SK-N-SH (cell line): ENCODE measurements at regions not wholly inside any gene's neighbourhood (a gene's known extent, or its start where the extent isn't known, plus 50 kb on each side); places are given as distances from the start of the nearest gene placed in this dataset.

Source experiments
- CTCF ChIA-PET: fragments of 300-600, 350-600 bp; formaldehyde crosslinking; extraction: SDS; loops from one replicate; lab custom pipeline; 2021; lab: Yijun Ruan, JAX
- POLR2A ChIA-PET: fragments of 350-600 bp; sonication (Branson Sonifier 250); formaldehyde crosslinking; extraction: SDS; loops from one replicate; lab custom pipeline; 2020; ENCODE audit warnings: antibody characterized with exemption, inconsistent platforms; lab: Yijun Ruan, JAX
- DNase-seq: peaks from one replicate; pipeline ENCODE4 v3.0.0; 2012
- H2AFZ ChIP-seq: fragments of 200-600 bp; sonication (generic); 2 replicates; pipeline ENCODE4 v1.8.1; 2016; ENCODE audit warnings: antibody characterized with exemption, mild to moderate bottlenecking, low read depth
- H3F3A ChIP-seq: fragments of 200-600 bp; sonication (generic); replicated peaks from 2 replicates; pipeline ENCODE3; 2016; ENCODE audit warnings: antibody characterized with exemption, mild to moderate bottlenecking; ENCODE audit not compliant: insufficient read depth
- H3K27ac ChIP-seq, 2 experiments: fragments of 200-500 bp in 1 of 2; fragments of 200-600 bp in 1 of 2; sonication (Bioruptor generic) in 1 of 2; sonication (generic), shearing (Covaris generic) in 1 of 2; 2 replicates each; pipeline versions ENCODE4 v1.5.1 to v1.6.1; 2014 to 2016; ENCODE audit warnings: low read depth in 2 of 2, inconsistent platforms in 1 of 2, low read length in 1 of 2, mild to moderate bottlenecking in 1 of 2, mixed read lengths in 1 of 2
- H3K27me3 ChIP-seq: fragments of 200-600 bp; sonication (generic), shearing (Covaris generic); 2 replicates; pipeline ENCODE4 v1.6.1; 2016; ENCODE audit warnings: mixed run types; ENCODE audit not compliant: insufficient read depth
- H3K36me3 ChIP-seq, 2 experiments: fragments of 200-500 bp in 1 of 2; fragments of 200-600 bp in 1 of 2; sonication (Bioruptor generic) in 1 of 2; sonication (generic) in 1 of 2; replicated peaks in 1 of 2; 2 replicates each; pipeline versions ENCODE3 to v1.5.1; 2014 to 2016; ENCODE audit warnings: low read length in 1 of 2, mild to moderate bottlenecking in 1 of 2; ENCODE audit not compliant: insufficient read depth in 2 of 2, control insufficient read depth in 1 of 2
- H3K4me1 ChIP-seq, 2 experiments: fragments of 200-500 bp in 1 of 2; fragments of 200-600 bp in 1 of 2; sonication (Bioruptor generic) in 1 of 2; sonication (generic), shearing (Covaris generic) in 1 of 2; 2 replicates each; pipeline versions ENCODE4 v1.5.1 to v1.6.1; 2014 to 2016; ENCODE audit warnings: low read depth in 1 of 2, low read length in 1 of 2, mixed run types in 1 of 2; ENCODE audit not compliant: insufficient read depth in 2 of 2, control insufficient read depth in 1 of 2
- H3K4me2 ChIP-seq: fragments of 200-600 bp; sonication (generic), shearing (Covaris generic); 2 replicates; pipeline ENCODE4 v1.6.1; 2017; ENCODE audit warnings: mixed run types
- H3K4me3 ChIP-seq, 2 experiments: fragments of 200-500 bp in 1 of 2; fragments of 200-600 bp in 1 of 2; sonication (Bioruptor generic) in 1 of 2; sonication (generic), shearing (Covaris generic) in 1 of 2; 2 replicates each; pipeline versions ENCODE4 v1.5.1 to v1.8.1; 2014 to 2016; ENCODE audit warnings: low read depth in 2 of 2, inconsistent platforms in 1 of 2, low read length in 1 of 2, mild to moderate bottlenecking in 1 of 2, mixed read lengths in 1 of 2, moderate library complexity in 1 of 2
- H3K79me2 ChIP-seq: fragments of 200-600 bp; sonication (generic); 2 replicates; pipeline ENCODE4 v1.8.1; 2017; ENCODE audit warnings: mild to moderate bottlenecking; ENCODE audit not compliant: insufficient read depth
- H3K9ac ChIP-seq: fragments of 200-600 bp; sonication (generic); 2 replicates; pipeline ENCODE4 v1.6.1; 2017; ENCODE audit warnings: mixed run types
- H3K9me2 ChIP-seq: fragments of 200-600 bp; sonication (generic); 2 replicates; pipeline ENCODE4 v1.6.1; 2017; ENCODE audit warnings: mixed run types
- H3K9me3 ChIP-seq: fragments of 200-600 bp; sonication (generic); 2 replicates; pipeline ENCODE4 v1.6.1; 2017; ENCODE audit warnings: mixed run types, mild to moderate bottlenecking, moderate library complexity
- H4K20me1 ChIP-seq: fragments of 200-600 bp; sonication (generic); 2 replicates; pipeline ENCODE4 v1.6.1; 2017; ENCODE audit warnings: mild to moderate bottlenecking, mixed run types; ENCODE audit not compliant: insufficient read depth
- CHD2 ChIP-seq: fragments of 150-350 bp; IDR thresholded peaks from 2 replicates; pipeline ENCODE4 v1.6.1; 2018; ENCODE audit warnings: low read length; ENCODE audit not compliant: partially characterized antibody
- CTCF ChIP-seq: fragments of 200-600 bp; sonication (generic); IDR thresholded peaks from 2 replicates; pipeline ENCODE4 v1.6.1; 2017; ENCODE audit warnings: antibody characterized with exemption, mild to moderate bottlenecking, moderate library complexity
- EZH2phosphoT487 ChIP-seq: fragments of 200-600 bp; sonication (generic); IDR thresholded peaks from 2 replicates; pipeline ENCODE4 v1.6.1; 2017; ENCODE audit warnings: low read depth, mixed run types, mild to moderate bottlenecking, antibody characterized with exemption, moderate library complexity, borderline replicate concordance
- FOSL2 ChIP-seq: IDR thresholded peaks from 2 replicates; pipeline ENCODE4 v1.4.0; 2012; ENCODE audit warnings: low read depth, mild to moderate bottlenecking, moderate library complexity, borderline replicate concordance
- FOXJ3 ChIP-seq: sonication (generic); formaldehyde crosslinking; IDR thresholded peaks from 2 replicates; pipeline ENCODE4 v1.5.1; 2020; ENCODE audit warnings: mild to moderate bottlenecking, missing genetic modification reagents
- FOXM1 ChIP-seq: IDR thresholded peaks from 2 replicates; pipeline ENCODE4 v1.4.0; 2012; ENCODE audit warnings: low read depth, mild to moderate bottlenecking
- GABPA ChIP-seq: IDR thresholded peaks from 2 replicates; pipeline ENCODE4 v1.4.0; 2012; ENCODE audit warnings: low read depth, mild to moderate bottlenecking
- GATA2 ChIP-seq: sonication (generic); formaldehyde crosslinking; IDR thresholded peaks from 2 replicates; pipeline ENCODE4 v1.5.0; 2020; ENCODE audit warnings: mild to moderate bottlenecking, missing genetic modification reagents
- IRF3 ChIP-seq: fragments of 150-350 bp; IDR thresholded peaks from 2 replicates; pipeline ENCODE4 v1.6.1; 2016; ENCODE audit warnings: mild to moderate bottlenecking, low read depth, low read length
- MEF2A ChIP-seq: IDR thresholded peaks from 2 replicates; pipeline ENCODE4 v1.4.0; 2012; ENCODE audit warnings: low read depth, borderline replicate concordance
- MXI1 ChIP-seq: IDR thresholded peaks from 2 replicates; pipeline ENCODE4 v1.6.1; 2012; ENCODE audit warnings: mild to moderate bottlenecking, low read depth, low read length, improper control_type of control experiment
- NRF1 ChIP-seq: IDR thresholded peaks from 2 replicates; pipeline ENCODE4 v1.6.1; 2012; ENCODE audit warnings: low read depth, mild to moderate bottlenecking, low read length
- POLR2AphosphoS5 ChIP-seq: IDR thresholded peaks from 2 replicates; pipeline ENCODE4 v1.6.1; 2012; ENCODE audit warnings: low read depth, low read length
- RCOR1 ChIP-seq: fragments of 150-350 bp; IDR thresholded peaks from 2 replicates; pipeline ENCODE4 v1.6.1; 2017; ENCODE audit warnings: antibody characterized with exemption, low read length
- RXRA ChIP-seq: IDR thresholded peaks from 2 replicates; pipeline ENCODE4 v1.4.0; 2012; ENCODE audit warnings: low read depth, mild to moderate bottlenecking, borderline replicate concordance
- SIN3A ChIP-seq: IDR thresholded peaks from 2 replicates; pipeline ENCODE4 v1.6.1; 2012; ENCODE audit warnings: low read depth, mild to moderate bottlenecking, low read length, moderate library complexity, borderline replicate concordance
- SMC3 ChIP-seq: IDR thresholded peaks from 2 replicates; pipeline ENCODE4 v1.6.1; 2012; ENCODE audit warnings: low read depth, low read length, improper control_type of control experiment
- TAF1 ChIP-seq: IDR thresholded peaks from 2 replicates; pipeline ENCODE4 v1.6.1; 2012; ENCODE audit warnings: low read depth, mild to moderate bottlenecking, low read length, moderate library complexity, borderline replicate concordance
- TCF12 ChIP-seq: IDR thresholded peaks from 2 replicates; pipeline ENCODE4 v1.4.0; 2012
- TEAD4 ChIP-seq: IDR thresholded peaks from 2 replicates; pipeline ENCODE4 v1.4.0; 2012; ENCODE audit warnings: mild to moderate bottlenecking, borderline replicate concordance; ENCODE audit not compliant: insufficient read depth
- USF1 ChIP-seq: IDR thresholded peaks from 2 replicates; pipeline ENCODE4 v1.4.0; 2012; ENCODE audit warnings: low read depth, borderline replicate concordance
- USF2 ChIP-seq: fragments of 150-350 bp; IDR thresholded peaks from 2 replicates; pipeline ENCODE4 v1.6.1; 2017; ENCODE audit warnings: antibody characterized with exemption, low read length, low read depth, borderline replicate concordance
- YY1 ChIP-seq: IDR thresholded peaks from 2 replicates; pipeline ENCODE4 v1.4.0; 2012; ENCODE audit warnings: low read depth, mild to moderate bottlenecking
- ZBTB33 ChIP-seq: IDR thresholded peaks from 2 replicates; pipeline ENCODE4 v1.4.0; 2012; ENCODE audit warnings: low read depth, borderline replicate concordance
- WGBS: methylation state at CpG from one replicate; pipeline ENCODE4 v1.1.6; 2017; ENCODE audit warnings: low lambda C conversion rate; 5-methylcytosine and 5-hydroxymethylcytosine counted together
- TF ChIP-seq, protein P1 (sequence below): IDR thresholded peaks from 2 replicates; pipeline ENCODE4; 2012

DNA sequence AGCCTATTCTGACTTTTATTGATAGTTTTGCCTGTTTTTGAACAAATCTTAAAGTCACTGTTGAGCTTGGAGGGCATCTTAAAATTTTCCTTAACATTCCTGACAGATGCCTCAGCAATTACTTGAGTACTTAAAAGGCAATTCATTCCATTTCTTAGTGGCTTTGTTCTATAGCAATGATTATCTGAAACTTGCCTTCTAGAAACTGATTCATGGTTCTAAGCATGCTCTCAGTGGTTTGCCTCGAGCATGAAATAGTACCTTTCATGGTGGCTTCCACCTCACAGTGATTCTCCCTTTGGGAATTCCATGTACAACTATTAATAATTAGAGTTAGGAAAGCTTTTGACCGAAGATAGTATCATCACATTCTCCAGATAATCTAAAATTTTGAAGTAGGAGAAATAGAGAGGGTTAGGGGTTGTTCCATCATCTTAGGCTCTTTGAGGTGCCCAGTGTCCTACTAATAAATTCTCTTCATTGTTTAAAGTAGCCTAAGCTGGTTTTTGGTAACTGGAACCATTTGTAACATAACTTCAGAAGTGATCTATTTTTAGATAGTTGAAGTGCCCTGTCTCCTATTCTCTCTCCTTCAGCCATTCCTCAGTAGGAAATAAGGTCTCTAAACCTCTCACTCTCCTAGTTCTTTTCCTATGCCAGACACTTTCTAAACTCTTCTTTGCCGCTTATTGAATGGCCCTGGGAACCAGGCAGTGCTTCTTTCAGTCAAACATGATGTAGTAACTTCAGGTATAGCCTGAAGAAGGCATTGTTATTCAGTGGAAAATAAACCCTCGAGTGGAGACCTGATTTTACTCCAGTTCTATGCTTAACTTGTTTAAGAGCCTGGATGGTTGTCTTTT, 156.1 kb downstream of the HAUS1 start:
- no peaks in the 10 kb centered on the region for H3K9me2 ChIP-seq
- H3K9ac ChIP-seq = peak overlapping the region; percentile 26; the same call in 1 of the 2 replicates
- ChIA-PET CTCF (interaction anchor here (0.6 kb wide), 1 partner anchor 20 kb away, joined by 3 read pairs; no protein-coding TSS in a partner anchor), POLR2A (no interaction called here)
- H3K36me3 ChIP-seq = peaks cover 27 to 29% of the 10 kb centered on the region in 2 experiments
- H3K4me2 ChIP-seq = peak overlapping the region; percentile 55
- DNase-seq = no peak
- 65% methylated on average over 4 of the region's 4 CpGs for WGBS
- H3F3A ChIP-seq = peaks cover 20% of the 10 kb centered on the region
- no peaks in the 10 kb centered on the region for H3K27me3 ChIP-seq
- H3K9me3 ChIP-seq = no peaks in the 10 kb centered on the region
- H3K4me3 ChIP-seq = no peak overlapping the region
- H4K20me1 ChIP-seq = no peaks in the 10 kb centered on the region
- H3K4me1 ChIP-seq = peaks cover 0 to 31% of the 10 kb centered on the region in 2 experiments; a peak in 2 of 4 replicates
- H3K27ac ChIP-seq = peak overlapping the region; percentile 58 to 84; a peak in 3 of 4 replicates
- peaks cover 36% of the 10 kb centered on the region; the same call in 1 of the 2 replicates for H3K79me2 ChIP-seq
- H2AFZ ChIP-seq = no peak overlapping the region
- TF ChIP-seq USF2 (no peak), FOXJ3 (CRISPR knock-in tag) (no peak), RXRA (no peak), SMC3 (no peak), TCF12 (no peak; the same call in 1 of the 2 replicates), TAF1 (no peak), TEAD4 (peak; percentile 45; the same call in 1 of the 2 replicates), POLR2AphosphoS5 (no peak), NRF1 (no peak), FOSL2 (peak; percentile 51; the same call in 1 of the 2 replicates), FOXM1 (no peak), EZH2phosphoT487 (no peak), GATA2 (CRISPR knock-in tag) (no peak), YY1 (no peak), SIN3A (no peak), USF1 (no peak), IRF3 (no peak), MXI1 (no peak), MEF2A (no peak), GABPA (no peak), CHD2 (no peak), RCOR1 (no peak), CTCF (no peak), ZBTB33 (no peak)
- TF ChIP-seq, protein P1, sequence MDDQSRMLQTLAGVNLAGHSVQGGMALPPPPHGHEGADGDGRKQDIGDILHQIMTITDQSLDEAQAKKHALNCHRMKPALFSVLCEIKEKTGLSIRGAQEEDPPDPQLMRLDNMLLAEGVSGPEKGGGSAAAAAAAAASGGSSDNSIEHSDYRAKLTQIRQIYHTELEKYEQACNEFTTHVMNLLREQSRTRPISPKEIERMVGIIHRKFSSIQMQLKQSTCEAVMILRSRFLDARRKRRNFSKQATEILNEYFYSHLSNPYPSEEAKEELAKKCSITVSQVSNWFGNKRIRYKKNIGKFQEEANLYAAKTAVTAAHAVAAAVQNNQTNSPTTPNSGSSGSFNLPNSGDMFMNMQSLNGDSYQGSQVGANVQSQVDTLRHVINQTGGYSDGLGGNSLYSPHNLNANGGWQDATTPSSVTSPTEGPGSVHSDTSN = peak; percentile 50
